Transverse colon (tissue), 4 donors: ENCODE measurements at regions not wholly inside any gene's neighbourhood (a gene's known extent, or its start where the extent isn't known, plus 50 kb on each side); places are given as distances from the start of the nearest gene placed in this dataset.

Source experiments
- DNase-seq: peaks from one replicate; pipeline ENCODE4 v3.0.0-alpha.2; 2019
- H3K27ac ChIP-seq, 4 donors: fragments of 200-600 bp; sonication (generic); 2 replicates each; pipeline ENCODE4 v1.5.1; 2016 to 2018; ENCODE audit warnings: inconsistent platforms in 4 of 4
- H3K27me3 ChIP-seq: fragments of 200-600 bp; sonication (generic); 2 replicates; pipeline ENCODE4 v1.5.1; 2017; ENCODE audit warnings: inconsistent platforms
- H3K36me3 ChIP-seq, 4 donors: fragments of 200-600 bp; sonication (generic); 2 replicates each; pipeline ENCODE4 v1.5.1; 2017 to 2019; ENCODE audit warnings: inconsistent platforms in 4 of 4
- H3K4me1 ChIP-seq, 4 donors: fragments of 200-600 bp; sonication (generic); 2 replicates each; pipeline ENCODE4 v1.5.1; 2017 to 2020; ENCODE audit warnings: inconsistent platforms in 4 of 4
- H3K4me3 ChIP-seq, 4 donors: fragments of 200-600 bp; sonication (generic); 1 replicate in 1 of 4; 2 replicates in 3 of 4; pipeline versions ENCODE4 v1.5.1 to v1.6.1; 2017 to 2019; ENCODE audit warnings: inconsistent platforms in 4 of 4
- H3K9me3 ChIP-seq, 2 donors: fragments of 200-600 bp; sonication (generic); 2 replicates each; pipeline ENCODE4 v1.5.1; 2017 to 2019; ENCODE audit warnings: inconsistent platforms in 2 of 2
- EP300 ChIP-seq: sonication (generic); formaldehyde crosslinking; IDR thresholded peaks from one replicate; pipeline ENCODE4 v1.6.1; 2017; ENCODE audit warnings: antibody characterized with exemption, low read depth
- POLR2A ChIP-seq: fragments of 450-650 bp; IDR thresholded peaks from one replicate; pipeline ENCODE4 v1.6.1; 2016; ENCODE audit warnings: antibody characterized with exemption, mild to moderate bottlenecking, moderate library complexity
- POLR2AphosphoS5 ChIP-seq, 3 donors: sonication (generic); formaldehyde crosslinking; IDR thresholded peaks; one replicate each; pipeline ENCODE4 v1.6.1; 2016; ENCODE audit warnings: antibody characterized with exemption in 3 of 3
- WGBS, 2 donors: methylation state at CpG; one replicate each; pipeline ENCODE4 v1.1.5; 2018; ENCODE audit warnings: low coverage in 1 of 2; 5-methylcytosine and 5-hydroxymethylcytosine counted together
- in situ Hi-C, 4 donors: fragments of 200-750 bp; cut with MboI; loops; one replicate each; pipeline versions ENCODE4 v1.15.0 to v1.15.1; 2017; ENCODE audit warnings: low sequenced_read_pairs in 3 of 4, low pct_ligation_motif_present in 1 of 4, low pct_unique_long_range_greater_than_20kb in 1 of 4
- intact Hi-C: fragments of 100-400 bp; cut with DNase I; formaldehyde crosslinking; loops from one replicate; pipeline ENCODE4 v1.15.1; 2023; ENCODE audit warnings: low total_unique reads
- TF ChIP-seq, protein P1 (sequence below), 5 experiments: fragments of 200-600 bp in 3 of 5; fragments of 450-650 bp in 2 of 5; sonication (generic) in 3 of 5; IDR thresholded peaks; 1 replicate in 2 of 5; 2 replicates in 3 of 5; pipeline ENCODE4 v1.5.1; 2016 to 2017; ENCODE audit warnings: antibody characterized with exemption in 5 of 5, inconsistent platforms in 3 of 5, mild to moderate bottlenecking in 2 of 5, moderate library complexity in 1 of 5

DNA sequence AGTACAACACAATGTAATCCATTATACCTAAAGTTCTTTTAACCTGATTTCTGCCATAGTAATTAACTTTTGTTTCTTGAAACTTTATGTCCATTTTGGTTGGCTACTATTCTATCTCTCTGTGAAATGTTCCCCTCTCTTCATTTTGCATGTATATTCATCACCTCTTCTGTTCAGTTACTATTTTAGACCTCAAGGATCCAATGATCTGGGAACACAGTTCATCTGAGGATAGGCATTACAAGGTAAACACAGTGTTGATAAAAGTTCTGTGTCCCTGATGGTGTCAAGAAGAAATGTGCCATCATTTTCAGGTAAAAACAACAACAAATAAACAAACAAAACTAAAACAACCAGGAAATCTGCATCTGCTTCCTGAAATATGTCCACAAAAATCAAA lies 102.2 kb upstream of the IFNG-AS1 start:
- no peak overlapping the region for H3K27ac ChIP-seq
- H3K4me3 ChIP-seq, result no peak overlapping the region
- no peaks in the 10 kb centered on the region for H3K27me3 ChIP-seq
- H3K36me3 ChIP-seq, result no peaks in the 10 kb centered on the region
- intact Hi-C loops, result no loop called here
- no peak for TF ChIP-seq POLR2A
- TF ChIP-seq POLR2AphosphoS5 (IDR thresholded peaks at IDR 0.05), result no peak
- TF ChIP-seq, protein P1, sequence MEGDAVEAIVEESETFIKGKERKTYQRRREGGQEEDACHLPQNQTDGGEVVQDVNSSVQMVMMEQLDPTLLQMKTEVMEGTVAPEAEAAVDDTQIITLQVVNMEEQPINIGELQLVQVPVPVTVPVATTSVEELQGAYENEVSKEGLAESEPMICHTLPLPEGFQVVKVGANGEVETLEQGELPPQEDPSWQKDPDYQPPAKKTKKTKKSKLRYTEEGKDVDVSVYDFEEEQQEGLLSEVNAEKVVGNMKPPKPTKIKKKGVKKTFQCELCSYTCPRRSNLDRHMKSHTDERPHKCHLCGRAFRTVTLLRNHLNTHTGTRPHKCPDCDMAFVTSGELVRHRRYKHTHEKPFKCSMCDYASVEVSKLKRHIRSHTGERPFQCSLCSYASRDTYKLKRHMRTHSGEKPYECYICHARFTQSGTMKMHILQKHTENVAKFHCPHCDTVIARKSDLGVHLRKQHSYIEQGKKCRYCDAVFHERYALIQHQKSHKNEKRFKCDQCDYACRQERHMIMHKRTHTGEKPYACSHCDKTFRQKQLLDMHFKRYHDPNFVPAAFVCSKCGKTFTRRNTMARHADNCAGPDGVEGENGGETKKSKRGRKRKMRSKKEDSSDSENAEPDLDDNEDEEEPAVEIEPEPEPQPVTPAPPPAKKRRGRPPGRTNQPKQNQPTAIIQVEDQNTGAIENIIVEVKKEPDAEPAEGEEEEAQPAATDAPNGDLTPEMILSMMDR (IDR thresholded peaks at IDR 0.05), result no peak
- no peak for TF ChIP-seq EP300
- no peaks in the 10 kb centered on the region for H3K9me3 ChIP-seq
- no peak for DNase-seq
- no peaks in the 10 kb centered on the region for H3K4me1 ChIP-seq
- in situ Hi-C loops, result no loop called here

DNA sequence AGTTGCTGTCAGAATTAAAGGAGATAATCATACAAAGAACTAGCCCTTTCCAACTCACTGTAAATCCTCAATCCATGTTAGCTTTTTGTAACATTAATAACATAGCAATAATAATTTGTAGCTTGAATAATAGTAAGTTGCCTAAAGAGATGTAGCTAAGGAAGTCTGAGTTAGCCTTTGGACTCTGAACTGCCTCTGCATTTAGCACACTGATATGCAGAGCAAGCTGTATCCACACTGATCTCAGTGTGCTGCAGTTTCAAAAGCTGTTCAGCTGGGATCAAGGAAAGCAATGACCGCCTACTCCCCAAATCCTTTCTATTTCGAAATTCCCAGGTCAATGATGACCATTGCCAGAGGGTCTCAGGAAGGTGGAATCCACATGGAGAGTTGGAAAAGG lies 99.3 kb upstream of the IFNG-AS1 start:
- H3K27ac ChIP-seq, result no peak overlapping the region
- TF ChIP-seq POLR2AphosphoS5 (IDR thresholded peaks at IDR 0.05), result no peak
- TF ChIP-seq, protein P1 (IDR thresholded peaks at IDR 0.05), result no peak
- no peak for TF ChIP-seq POLR2A
- no peak for TF ChIP-seq EP300
- H3K4me3 ChIP-seq, result no peak overlapping the region
- H3K36me3 ChIP-seq, result no peaks in the 10 kb centered on the region
- 66% methylated on average over 2 of the region's 2 CpGs; no CpG with 5 or more reads in 1 of the 2 donors for WGBS, 2 donors
- no peaks in the 10 kb centered on the region for H3K9me3 ChIP-seq
- in situ Hi-C loops (no loop called here), intact Hi-C loops (no loop called here)
- H3K27me3 ChIP-seq, result no peaks in the 10 kb centered on the region
- no peaks in the 10 kb centered on the region for H3K4me1 ChIP-seq
- DNase-seq, result no peak

DNA sequence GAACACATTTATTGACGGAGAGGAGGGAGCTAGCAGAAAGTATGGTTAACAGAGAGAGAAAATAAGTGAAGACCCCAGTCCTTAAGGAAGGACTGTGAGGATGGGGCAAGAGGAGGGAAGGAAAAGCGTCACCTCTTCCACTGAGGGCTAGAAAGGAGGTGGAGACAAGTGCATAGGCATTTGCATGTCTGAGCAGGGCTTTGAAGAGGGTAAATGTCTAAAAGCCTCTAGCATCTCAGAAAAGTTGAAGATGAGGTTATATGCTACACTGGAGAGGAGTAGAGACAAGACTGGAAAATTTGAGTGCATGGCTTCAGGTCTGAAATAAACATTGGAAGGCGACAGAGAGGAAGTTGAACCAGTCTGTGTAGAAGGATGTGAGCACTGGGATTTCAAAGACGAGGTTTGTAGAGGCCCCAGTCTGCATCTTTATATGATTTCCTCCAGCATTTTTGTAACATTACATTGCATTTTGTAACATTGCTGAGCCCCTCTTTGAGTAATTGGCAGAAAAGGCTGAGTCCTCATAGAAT lies 98.5 kb upstream of the IFNG-AS1 start:
- H3K36me3 ChIP-seq, result no peaks in the 10 kb centered on the region
- intact Hi-C loops (no loop called here), in situ Hi-C loops (no loop called here)
- no peaks in the 10 kb centered on the region for H3K27me3 ChIP-seq
- H3K9me3 ChIP-seq, result no peaks in the 10 kb centered on the region
- DNase-seq, result no peak
- no peak overlapping the region for H3K27ac ChIP-seq
- TF ChIP-seq, protein P1 (IDR thresholded peaks at IDR 0.05), result no peak
- TF ChIP-seq POLR2A (no peak), EP300 (no peak), POLR2AphosphoS5 (IDR thresholded peaks at IDR 0.05) (no peak)
- H3K4me3 ChIP-seq, result no peak overlapping the region
- 67 to 73% methylated on average over 3 to 4 of the region's 4 CpGs for WGBS, 2 donors
- no peaks in the 10 kb centered on the region for H3K4me1 ChIP-seq

DNA sequence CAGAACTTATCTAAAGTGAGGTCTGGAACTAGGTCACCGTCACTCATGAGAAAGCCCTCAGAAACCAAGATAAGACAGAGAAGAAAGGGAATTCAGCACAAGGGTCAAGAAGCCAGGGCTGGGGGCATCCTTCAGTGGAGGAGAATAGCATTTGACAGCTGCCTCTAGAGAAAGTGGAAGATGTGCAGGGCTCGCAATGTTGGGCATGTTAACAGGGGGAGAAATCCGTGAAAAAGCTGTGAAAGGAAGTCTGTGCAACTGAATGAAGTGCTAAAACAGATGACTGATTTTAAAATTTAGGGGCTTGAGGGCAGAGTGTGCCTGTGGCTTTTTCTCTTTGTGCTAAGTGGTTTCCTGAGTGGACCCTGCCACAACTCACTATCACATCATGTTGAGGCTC lies 97.7 kb upstream of the IFNG-AS1 start:
- no peaks in the 10 kb centered on the region for H3K27me3 ChIP-seq
- H3K36me3 ChIP-seq, result no peaks in the 10 kb centered on the region
- TF ChIP-seq EP300 (no peak), POLR2AphosphoS5 (IDR thresholded peaks at IDR 0.05) (no peak), POLR2A (no peak)
- TF ChIP-seq, protein P1 (IDR thresholded peaks at IDR 0.05), result no peak
- WGBS, 2 donors, result 55 to 69% methylated on average over 2 to 3 of the region's 3 CpGs
- in situ Hi-C loops, result no loop called here
- H3K4me3 ChIP-seq, result no peak overlapping the region
- H3K27ac ChIP-seq, result no peak overlapping the region
- no peaks in the 10 kb centered on the region for H3K4me1 ChIP-seq
- no peaks in the 10 kb centered on the region for H3K9me3 ChIP-seq
- DNase-seq, result no peak
- intact Hi-C loops, result no loop called here
